ENCODE measurements at regions not wholly inside any gene's neighbourhood (a gene's known extent, or its start where the extent isn't known, plus 50 kb on each side); places are given as distances from the start of the nearest gene placed in this dataset.

DNA sequence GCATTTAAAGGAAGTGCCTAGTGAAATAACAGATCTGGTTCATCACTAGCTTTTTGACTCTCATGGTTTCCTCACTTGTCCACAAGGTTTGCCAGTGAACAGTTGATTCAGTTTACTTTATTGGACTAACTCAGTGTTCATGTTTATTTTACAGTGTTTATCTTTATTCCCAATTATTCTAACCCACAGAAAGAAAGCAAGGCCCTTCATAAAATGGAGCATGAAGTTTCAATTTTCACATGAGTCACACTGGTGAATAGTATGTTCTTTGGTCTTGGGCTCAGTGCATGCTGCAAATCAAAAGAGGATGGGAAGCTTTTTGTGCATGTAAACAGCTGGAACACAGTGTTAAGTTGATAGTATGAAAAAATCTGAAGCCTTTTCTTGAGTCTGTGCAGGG, 217.6 kb upstream of the HDDC2 start:
- POLR2A ChIA-PET (ENCODE audit: unreplicated experiment), result no interaction called here
- Histone ChIP-seq H3K27ac (ENCODE audit: insufficient read depth, low read length) (no peak overlapping the region), H3K56ac (ENCODE audit: extremely low read depth, insufficient read depth, low read length) (no peak overlapping the region), H3K79me1 (ENCODE audit: low read depth in 1 of 2, low read length in 2 of 2) (no peaks in the 10 kb centered on the region), H3K9me3 (ENCODE audit: control insufficient read depth, insufficient read depth, low read length) (no peaks in the 10 kb centered on the region), H4K8ac (ENCODE audit: low read depth in 2 of 2, low read length in 2 of 2) (no peak overlapping the region), H3K9me1 (ENCODE audit: insufficient read depth, low read length) (no peaks in the 10 kb centered on the region), H4K91ac (ENCODE audit: insufficient read depth, low read depth, low read length) (no peak overlapping the region), H3K36me3 (ENCODE audit: control insufficient read depth, insufficient read depth, low read length) (no peaks in the 10 kb centered on the region), H2AK9ac (replicated peaks; ENCODE audit: low read depth, low read length, poor library complexity) (no peak overlapping the region), H3K14ac (replicated peaks; ENCODE audit: low read depth, low read length) (no peak overlapping the region), H2BK15ac (ENCODE audit: low read depth, low read length) (no peak overlapping the region), H3K4ac (ENCODE audit: low read depth, low read length) (no peak overlapping the region), H2BK20ac (ENCODE audit: low read depth, low read length) (no peak overlapping the region), H2BK120ac (ENCODE audit: low read depth, low read length) (no peak overlapping the region), H4K20me1 (ENCODE audit: insufficient read depth, low read length) (no peaks in the 10 kb centered on the region), H3K9ac (ENCODE audit: low read depth, low read length) (no peak overlapping the region), H3K4me2 (ENCODE audit: low read depth, low read length) (no peak overlapping the region), H2AK5ac (ENCODE audit: low read depth, low read length) (no peak overlapping the region), H3K23ac (ENCODE audit: low read depth, low read length) (no peak overlapping the region), H3K4me3 (ENCODE audit: insufficient read depth, low read depth, low read length) (no peak overlapping the region), H4K5ac (ENCODE audit: low read depth, low read length) (no peak overlapping the region), H3K27me3 (ENCODE audit: control insufficient read depth, insufficient read depth, low read length) (no peaks in the 10 kb centered on the region), H2AFZ (replicated peaks; ENCODE audit: low read length, poor library complexity) (no peak overlapping the region), H2BK5ac (ENCODE audit: low read depth, low read length, poor library complexity, severe bottlenecking) (no peak overlapping the region), H3K18ac (ENCODE audit: low read depth, low read length) (no peak overlapping the region), H3K4me1 (ENCODE audit: control insufficient read depth, insufficient read depth, low read length) (no peaks in the 10 kb centered on the region)
- dilution Hi-C loops (cut with HindIII; ENCODE audit: low sequenced_read_pairs, unreplicated experiment) (no loop called here), intact Hi-C loops (cut with micrococcal nuclease) (no loop called here), in situ Hi-C loops (cut with MboI; ENCODE audit: low sequenced_read_pairs) (no loop called here)
- DNase-seq (no peak), ATAC-seq (ENCODE audit: low read depth) (peak; percentile 21; the same call in 1 of the 2 replicates)
- CTCF ChIA-PET, result no interaction called here
- BruUV-seq (replicated peaks), result no TSS peak
- no peak for TF ChIP-seq RCOR1 (IDR thresholded peaks at IDR 0.05; ENCODE audit: insufficient replicate concordance, low read length)
- TF ChIP-seq MAZ (IDR thresholded peaks at IDR 0.05; ENCODE audit: borderline replicate concordance, low read depth, low read length), result no peak
- TF ChIP-seq BHLHE40 (IDR thresholded peaks at IDR 0.05; ENCODE audit: low read depth, low read length), result no peak
- TF ChIP-seq MAFK (IDR thresholded peaks at IDR 0.05; ENCODE audit: low read depth, low read length), result no peak
- TF ChIP-seq CEBPB (IDR thresholded peaks at IDR 0.05; ENCODE audit: low read depth, low read length), result no peak
- TF ChIP-seq RAD21 (IDR thresholded peaks at IDR 0.05; ENCODE audit: low read length), result no peak
- no peak for TF ChIP-seq FOS (IDR thresholded peaks at IDR 0.05; ENCODE audit: low read depth, low read length)
